Lower leg skin (tissue), 3 donors: ENCODE measurements at regions not wholly inside any gene's neighbourhood (a gene's known extent, or its start where the extent isn't known, plus 50 kb on each side); places are given as distances from the start of the nearest gene placed in this dataset.

ENCODE experiments used
- CTCF ChIP-seq, 3 donors: fragments of 450-650 bp; IDR thresholded peaks; one replicate each; pipeline ENCODE4 v1.5.1; 2016; ENCODE audit warnings: antibody characterized with exemption in 3 of 3, mild to moderate bottlenecking in 3 of 3, moderate library complexity in 2 of 3
- POLR2A ChIP-seq, 2 donors: fragments of 450-650 bp; IDR thresholded peaks; one replicate each; pipeline ENCODE4 v1.6.1; 2016 to 2017; ENCODE audit warnings: antibody characterized with exemption in 2 of 2, mild to moderate bottlenecking in 1 of 2, moderate library complexity in 1 of 2

DNA sequence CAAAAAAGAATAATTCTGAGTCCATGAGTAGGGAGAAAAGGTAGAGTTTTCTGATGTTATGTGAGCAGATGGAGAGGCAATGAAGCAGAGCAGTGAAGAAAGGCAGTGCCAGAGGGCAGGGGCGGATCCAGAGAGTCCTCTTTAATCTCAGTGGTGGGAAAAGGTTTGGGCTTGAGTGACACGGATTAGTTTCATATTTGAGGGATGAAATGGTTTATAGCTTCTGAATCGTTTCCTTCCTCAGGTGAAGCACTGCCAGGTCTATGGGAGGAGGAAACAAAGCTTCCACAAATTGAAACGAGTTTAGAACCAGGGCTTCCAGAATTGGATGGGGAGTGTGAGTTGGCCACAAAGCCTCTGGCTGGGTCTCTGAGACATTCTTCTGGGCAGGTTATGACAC is 517.0 kb upstream of the PAPPA start:
- no peak for TF ChIP-seq POLR2A (IDR thresholded peaks at IDR 0.05)
- no peak for TF ChIP-seq CTCF (IDR thresholded peaks at IDR 0.05)
